HG02884 (cell line): ENCODE measurements at regions not wholly inside any gene's neighbourhood (a gene's known extent, or its start where the extent isn't known, plus 50 kb on each side); places are given as distances from the start of the nearest gene placed in this dataset.

Source experiments
- ATAC-seq: cut with Tn5 transposase; IDR thresholded peaks from one replicate; pipeline ENCODE4 v1.9.1; 2021; ENCODE audit warnings: mild to moderate bottlenecking, moderate library complexity; ENCODE audit not compliant: unreplicated experiment

DNA sequence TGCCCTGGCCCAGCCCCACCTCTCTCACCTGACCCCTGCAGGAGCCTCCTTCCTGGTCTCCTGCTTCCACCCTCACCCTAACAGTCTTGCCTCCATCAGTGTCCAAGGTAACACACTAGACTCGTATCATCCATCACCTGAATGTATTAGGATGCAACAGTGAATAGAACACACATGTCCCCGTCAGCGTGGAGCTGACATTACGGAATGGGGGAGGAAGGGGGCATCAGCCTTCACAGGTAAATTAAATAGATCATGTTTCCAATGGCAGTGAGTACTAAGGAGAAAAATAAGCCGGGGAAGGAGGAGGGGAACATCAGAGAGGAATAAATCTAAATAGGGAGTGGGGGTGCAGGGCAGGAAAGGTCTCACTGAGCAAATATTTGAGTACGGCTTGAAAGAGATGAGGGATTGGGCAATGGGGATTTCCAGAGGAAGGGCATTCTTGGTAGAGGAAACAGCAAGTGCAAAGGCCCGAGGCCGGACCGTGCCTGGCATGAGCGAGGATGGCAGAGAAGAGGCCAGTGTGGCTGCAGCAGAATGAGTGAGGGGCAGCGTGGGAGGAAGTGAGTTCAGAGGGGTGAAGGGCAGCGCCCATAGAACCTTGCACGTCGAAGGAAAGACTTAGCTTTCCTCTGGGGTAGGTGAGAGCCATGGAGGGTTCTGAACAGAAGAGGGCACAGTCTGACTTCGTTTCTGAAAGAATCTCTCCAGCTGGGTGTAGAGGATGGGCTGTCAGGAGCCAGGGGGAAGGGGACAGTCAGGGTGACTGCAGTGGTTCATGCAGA is 110.1 kb upstream of the PTPN1 start:
- no peak for ATAC-seq

DNA sequence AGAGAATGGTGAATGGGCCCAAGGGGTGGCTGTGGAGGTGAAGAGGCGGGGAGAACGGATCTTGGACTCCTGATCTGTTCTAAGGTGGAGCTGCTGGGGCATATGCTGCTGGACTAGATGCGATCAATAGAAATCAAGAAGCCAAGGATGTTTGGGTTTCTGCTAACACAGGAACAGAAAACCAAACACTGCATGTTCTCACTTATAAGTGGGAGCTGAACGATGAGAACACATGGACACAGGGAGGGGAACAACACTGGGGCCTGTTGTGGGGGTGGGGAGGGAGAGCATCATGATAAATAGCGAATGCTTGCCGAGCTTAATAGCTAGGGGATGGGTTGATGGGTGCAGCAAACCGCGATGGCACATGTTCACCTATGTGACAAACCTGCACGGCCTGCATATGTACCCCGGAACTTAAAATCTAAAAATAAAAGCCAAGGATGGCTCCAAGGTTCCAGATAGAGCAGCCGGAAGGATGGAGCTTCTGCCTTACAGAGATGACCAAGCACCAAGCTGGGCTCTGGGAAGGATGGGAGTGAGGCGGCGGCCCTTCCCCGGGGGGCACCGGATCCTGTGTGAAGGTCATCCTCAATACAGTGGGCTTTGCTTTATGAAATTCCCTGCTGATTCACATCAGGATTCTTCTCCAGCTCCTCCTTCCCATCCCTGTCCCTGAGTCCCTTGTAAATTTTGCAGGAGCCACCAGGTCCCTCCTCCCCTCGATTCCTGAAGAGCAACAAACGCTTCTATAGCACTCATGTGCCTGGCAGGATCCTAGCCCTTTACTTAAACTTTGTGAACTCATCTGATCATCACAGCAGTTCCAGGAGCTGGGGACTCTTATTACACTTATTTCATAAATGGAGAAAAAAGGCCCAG is 109.2 kb upstream of the PTPN1 start:
- ATAC-seq = no peak

DNA sequence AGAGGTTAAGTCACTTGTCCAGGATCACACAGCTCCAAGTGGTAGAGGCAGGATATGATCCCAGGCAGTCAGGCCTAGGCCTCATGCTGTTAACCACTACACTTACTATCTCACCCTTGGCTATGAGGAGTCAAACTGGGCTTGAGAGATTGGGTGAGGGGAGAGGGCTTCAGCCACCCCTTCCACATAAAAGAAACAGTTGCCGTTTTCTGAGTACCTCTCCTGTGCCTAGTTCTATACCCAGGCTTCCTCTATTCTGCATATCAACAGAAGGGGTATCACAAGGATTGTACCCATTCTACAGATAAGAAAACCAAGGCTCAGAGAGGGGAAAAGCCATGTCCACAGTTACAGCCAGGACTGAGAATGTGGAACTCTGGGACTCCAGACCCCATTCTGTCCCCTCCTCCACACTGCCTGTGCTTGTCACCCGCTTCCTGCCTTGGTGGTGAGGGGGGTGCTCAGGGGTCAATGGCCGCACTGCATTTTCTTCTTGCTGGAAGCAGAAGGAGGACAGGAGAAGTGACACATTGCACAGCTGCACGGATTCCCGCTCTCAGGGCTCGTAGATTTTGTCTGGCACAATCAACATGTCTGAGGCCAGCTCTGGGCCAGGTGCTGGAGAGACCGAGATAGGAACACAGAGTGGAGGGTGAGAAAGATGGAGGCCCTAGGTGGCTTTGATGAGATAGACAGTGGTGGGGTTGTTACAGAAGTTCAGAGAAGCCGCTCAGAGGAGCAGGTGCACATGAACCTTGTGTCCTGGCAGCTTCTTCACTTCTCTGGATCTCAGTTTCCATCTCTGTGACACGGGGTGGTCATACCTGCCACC is 108.4 kb upstream of the PTPN1 start:
- no peak for ATAC-seq

DNA sequence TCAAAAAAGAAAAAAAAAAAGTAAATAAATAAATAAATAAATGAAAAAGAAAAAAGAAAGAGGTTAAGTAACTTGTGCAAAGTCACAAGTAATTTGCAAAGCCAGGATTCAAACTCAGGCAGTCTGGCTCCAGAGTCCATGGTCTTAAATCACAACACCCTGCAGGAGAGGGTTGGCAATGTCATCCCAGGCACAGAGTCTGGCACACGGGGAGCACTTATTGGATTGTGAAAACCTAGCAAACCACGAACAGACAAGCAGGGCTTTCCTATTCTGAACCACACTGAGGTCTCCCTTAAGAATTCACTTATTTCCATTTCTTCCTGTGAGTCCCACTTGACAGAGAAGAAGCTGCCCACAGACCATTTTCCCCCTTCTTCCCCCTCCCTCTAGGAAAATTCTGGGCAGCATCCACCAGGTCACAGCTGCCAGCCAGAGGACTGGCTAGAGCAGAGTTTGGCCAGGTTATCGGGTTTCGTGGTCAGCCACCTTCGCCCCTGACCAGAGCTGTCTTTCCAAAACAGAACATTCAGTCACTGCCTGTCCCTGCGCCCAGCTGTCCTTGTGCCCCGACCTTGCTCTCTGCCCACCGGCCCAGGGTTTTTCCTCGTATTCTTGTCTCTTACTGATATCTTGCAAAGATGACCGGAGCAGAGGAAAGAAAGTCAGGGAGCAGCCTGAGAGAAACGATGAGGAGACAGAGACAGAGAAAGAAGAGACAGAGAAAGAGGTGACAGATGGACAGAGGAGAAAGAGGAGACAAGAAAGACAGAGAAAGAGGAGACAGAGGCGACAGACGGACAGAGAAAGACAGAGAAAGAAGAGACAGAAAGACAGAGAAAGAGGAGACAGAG is 106.4 kb upstream of the PTPN1 start:
- ATAC-seq = no peak

DNA sequence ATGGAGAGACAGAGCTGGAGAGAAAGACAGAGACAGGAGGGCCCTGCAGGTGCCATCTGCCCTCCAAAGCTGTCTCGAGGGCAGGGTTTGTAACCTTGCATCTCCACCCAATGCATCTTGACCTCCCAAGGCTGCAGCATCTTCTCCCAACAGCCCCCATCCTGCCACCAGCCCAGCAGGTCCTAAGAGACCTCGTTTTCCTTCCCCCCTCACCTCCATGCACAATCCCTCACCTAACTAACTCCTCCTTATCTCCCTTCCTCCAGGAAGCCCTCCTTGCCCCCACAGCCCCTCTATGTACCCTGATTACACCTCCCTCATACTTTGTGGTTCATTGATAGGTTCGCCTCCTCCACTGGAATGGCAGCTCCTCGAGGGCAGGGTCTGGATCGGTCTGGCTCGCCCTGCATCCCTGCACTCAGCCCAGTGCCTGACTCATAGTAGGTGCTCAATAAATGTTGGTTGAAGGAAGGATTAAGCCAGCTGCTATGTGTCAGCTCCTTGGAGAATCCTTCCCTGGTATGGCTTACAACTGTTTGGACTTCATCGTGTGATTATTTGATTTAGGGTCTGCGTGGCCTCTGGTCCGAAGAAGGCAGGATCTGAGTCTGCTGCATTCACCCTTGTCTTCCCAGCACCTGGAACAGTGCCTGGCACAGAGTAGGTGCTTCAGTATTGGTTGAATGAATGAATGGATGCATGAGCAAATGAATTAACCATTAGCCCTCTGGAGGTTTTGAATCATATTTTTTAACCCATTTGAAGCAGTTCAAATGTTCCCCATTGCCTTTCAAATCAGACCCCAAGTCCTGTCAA is 105.6 kb upstream of the PTPN1 start:
- no peak for ATAC-seq

DNA sequence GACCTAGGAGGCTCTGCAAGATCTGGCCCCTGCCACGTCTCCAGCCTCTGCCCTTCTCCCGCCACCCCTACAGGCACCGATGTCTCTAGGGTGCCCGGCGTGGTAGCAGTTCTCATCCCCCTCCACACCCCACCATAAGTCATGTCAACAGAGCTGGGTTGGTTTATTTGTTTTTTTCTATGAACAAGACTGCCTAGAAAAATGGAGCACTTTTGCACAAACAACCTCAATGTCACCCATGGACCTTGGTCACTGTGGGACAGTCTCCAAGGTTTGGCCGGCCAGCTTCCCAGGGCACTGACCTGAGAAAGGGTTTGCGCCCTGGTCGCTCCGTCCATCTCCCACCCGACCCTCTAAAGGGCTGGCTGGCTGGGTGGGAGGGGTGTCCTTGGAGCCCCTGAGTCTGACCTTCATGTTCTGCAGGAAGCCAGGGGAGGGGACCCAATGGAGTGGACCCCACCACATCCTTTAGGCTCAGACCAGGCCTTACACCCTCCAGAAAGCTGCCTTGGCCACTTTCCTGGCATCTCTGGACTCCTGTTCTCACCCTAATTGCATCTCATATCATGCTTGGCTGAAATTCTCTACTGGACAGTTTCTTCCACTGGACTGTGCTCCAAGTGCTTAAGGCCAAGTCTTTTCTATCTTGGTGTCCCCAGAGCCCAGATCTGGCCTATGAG is 104.8 kb upstream of the PTPN1 start:
- no peak for ATAC-seq

DNA sequence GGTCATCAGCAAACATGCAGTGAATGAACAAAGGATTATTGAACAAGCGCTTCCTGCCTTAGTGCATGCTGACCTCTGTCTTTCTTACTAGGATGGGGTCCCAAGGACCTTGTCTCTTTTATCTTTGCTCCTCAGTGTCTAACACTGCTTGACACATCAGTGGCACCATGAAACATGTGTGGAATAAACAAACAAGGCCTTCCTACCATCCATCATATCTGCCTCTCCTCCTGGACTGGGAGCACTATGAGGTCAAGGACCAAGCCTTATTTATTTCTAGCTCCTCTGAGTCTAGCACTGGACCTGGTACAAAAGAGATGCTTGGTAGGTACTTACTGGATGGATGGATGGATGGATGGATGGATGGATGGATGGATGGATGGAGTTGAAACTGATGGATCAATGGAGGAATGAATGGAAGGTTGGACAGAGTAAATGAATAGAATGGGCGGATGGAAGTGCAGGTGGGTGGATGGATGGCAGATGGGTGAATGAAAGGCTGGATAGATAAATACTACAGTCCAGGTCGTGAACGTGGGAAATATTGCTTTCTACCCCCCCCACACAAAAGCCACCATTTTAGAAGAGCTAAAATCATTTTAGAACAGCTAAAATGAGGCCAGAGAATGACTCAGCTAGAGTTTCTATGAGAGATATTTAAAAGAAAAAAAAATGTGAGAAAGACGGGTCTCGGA is 104.1 kb upstream of the PTPN1 start:
- ATAC-seq = no peak

DNA sequence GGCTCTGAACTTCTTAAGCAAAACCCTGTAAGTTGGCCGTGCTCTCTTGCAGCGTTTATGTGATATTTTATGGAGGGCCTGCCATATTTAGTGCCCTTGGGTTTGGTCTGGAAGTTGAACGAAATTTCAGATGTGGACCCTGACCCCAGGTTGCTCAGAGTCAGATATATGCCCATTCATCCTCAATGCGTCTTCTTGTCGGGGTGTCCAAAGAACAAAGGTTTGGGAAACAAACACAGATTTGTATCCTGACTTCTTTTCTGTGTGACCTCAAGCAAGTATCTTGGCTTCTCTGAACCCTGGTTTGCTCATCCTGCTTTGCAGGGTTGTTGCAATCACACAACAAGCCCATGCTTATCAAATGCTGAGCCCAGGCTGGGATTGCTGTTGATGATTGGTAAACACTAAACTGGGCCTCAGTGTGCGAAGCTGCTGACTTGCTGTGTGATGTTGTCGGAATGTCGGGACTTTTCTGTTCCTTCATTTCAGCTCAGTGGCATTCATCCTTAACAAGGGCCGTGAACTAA is 103.5 kb upstream of the PTPN1 start:
- ATAC-seq = no peak

DNA sequence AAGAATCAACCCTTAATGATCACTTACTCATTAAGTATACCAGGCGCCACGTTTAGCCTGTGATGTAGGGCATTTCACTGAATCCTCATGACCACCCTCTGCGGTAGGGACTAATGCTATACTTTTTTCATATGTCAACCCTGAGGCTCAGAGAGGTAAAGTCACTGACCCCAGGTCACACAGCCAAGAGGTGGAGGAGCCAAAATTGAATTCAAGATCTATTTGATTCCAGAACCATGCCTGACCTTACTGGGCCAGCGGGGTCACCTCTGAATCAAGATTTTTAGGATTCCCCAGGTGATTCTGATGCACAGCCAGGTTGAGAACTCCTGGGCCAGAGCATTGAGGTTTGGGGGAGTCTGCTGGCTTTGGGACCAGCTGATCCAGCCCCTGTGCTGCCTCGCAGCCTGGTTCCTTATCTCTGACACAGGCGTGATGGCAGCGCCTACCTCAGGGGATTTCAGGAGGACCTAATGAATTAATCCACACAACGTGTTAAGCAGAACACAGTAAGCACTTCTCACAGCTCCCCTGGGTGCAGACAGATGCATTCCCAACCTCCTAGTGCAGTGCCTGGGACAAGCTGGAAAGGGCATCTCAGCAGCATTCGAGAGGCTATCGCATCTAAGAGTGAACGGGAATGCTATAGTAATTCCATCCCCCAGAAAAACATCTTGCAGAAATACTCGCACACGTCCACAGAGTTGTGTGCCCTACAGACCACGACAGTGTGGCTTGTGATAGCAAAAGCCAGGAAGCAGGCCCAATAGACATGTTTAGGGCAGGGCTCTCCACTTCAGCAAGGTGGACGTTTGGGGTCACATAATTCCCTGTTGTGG is 101.4 kb upstream of the PTPN1 start:
- no peak for ATAC-seq

DNA sequence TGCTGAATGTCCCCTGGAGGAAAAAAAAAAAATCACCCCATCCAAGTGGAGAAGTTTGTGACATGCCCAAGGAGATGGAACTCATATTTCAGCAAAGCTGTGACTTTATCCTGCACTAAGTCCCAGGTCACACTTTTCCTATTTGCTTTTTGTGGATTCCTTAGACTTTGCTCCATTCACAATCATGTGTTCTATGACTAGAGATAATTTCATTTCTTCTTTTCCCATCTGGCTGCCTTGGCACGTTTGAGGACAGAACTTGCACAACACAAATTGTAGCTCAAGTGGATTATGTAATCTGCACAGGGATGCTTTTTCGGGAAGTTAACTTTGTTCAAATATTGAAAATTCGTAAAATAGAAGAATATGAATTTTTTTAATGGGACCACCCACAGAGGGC is 100.7 kb upstream of the PTPN1 start:
- no peak for ATAC-seq

DNA sequence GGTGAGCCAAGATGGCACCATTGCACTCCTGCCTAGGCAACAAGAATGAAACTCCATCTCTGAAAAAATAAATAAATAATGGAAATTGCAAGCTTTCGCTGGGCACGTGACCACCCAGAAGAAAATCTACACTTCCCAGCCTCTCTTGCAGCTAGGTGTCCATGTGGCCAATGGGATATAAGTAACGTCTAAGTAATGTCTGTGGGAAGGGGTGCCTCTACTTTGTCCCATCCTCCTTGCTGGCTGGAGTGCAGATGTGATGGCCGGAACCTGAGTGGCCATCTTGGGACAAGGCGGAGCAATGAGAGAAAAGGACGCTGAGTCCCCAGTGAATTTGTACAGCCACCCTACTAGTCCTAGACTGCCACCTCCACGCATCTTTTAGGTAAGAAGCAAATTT is 99.8 kb upstream of the PTPN1 start:
- no peak for ATAC-seq

DNA sequence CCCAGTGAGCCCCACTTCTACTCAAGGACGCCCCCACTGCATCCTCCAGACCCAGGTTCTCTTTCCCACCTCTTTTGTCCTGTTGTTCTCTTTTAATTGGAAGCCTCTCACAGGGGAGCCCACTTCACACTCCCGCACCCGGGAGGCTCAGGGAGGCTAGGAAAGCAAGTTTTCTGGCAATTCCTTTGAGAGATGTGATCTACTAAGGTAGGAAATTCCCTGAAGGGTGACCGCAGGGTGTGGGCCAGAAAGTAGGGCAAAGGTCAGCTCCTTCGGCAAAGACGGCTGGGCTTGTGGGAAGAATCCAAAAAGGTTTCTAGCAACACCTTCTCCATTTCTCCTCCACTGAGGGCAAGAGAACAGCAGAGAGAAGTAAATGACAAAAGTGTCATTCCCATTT is 98.1 kb upstream of the PTPN1 start:
- no peak for ATAC-seq

DNA sequence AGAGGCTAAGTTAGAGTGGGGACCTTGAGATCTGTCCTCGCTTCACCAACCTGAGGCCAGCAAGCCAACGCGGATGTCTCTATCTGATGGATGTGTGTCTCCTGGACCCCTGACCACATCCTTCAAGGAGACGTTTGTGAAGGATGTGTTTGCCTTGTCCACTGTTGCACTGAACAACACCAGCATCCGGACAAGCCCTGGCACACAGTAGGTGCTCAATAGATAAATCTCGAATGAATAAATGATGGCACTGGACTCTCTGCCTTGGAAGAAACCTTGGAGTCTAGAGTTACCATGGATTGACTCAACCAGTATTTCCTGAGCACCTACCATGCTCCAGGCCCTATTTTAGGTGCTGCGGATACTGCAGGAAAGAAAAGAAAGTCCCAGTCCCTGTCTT is 97.7 kb upstream of the PTPN1 start:
- ATAC-seq = no peak

DNA sequence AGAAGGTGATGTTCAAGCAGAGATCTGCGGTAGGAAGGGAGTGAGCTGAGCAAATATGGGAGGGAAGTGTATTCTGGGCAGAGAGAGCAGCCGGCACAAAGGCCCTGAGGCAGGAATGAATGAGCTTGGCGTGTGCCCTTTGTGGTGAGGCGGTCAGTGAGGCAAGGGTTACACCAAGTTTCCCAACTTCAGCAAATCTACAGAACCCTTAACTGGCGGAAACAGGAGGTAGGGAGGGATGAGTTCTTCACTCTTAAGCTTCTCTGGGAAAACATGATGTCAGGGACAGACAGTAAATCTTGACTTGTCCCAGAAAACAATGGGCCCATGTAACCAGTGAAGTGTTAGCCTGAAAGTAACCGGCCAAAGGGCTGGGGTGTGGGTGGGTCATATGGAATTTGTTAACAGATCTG is 97.1 kb upstream of the PTPN1 start:
- ATAC-seq = no peak

DNA sequence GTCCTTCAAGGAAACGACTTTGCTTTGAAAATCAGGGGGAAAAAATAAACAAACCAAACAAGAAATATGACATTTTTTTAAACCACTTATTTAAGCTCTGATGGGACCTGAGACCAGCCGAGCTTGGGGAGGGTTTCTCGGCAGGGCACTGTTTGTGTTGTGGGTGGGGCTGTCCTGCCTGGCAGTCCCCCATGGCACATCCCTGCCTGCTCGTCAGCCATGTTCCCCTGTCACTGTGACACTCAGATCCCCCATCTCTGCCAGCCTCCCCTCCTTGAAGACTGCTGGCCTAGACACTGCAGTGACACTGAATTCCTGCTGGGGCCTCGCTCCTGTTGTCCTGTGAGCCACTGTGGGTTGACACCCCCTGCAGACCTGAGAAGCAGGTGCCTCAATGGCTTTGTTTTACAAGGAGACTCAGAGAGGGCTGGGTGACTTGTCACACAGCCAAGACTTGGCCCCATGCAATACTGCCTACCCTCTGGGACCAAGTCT is 95.1 kb upstream of the PTPN1 start:
- ATAC-seq = no peak

DNA sequence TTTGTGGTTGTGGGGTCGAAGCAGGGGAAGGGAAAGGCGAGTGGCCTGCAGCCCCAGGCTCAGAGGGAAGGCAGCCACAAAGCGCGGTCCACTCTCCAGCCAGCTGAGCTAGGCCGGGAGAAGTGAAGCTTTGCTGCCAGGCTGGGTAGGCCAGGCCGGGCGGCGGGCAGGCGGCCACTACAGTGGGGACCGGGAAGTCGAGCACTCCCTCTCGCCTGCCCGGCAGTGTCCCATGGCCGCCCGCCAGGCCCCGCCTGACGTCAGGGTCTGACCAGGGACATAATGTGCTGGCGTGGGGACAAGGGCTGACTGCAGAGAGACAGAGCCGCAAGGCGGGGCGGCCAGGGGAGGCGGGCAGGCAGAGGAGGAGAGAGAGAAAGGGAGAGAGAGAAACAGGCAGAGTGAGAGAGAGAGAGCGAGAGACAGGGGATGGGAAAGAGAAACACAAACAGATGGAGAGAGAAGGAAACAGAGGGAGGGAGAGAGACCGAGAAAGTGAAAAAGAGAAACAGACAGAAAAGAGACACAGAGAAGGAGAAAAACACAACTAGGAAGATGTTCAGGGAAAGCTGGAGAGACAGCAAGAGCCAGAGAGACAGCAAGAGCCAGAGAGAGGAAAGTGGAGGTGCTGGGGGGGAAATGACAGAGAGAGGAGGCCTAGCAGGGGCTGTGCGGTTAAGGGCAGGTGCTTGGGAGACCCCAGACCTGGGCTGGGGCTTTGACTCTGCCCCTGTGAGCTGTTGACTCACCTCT is 94.5 kb upstream of the PTPN1 start:
- no peak for ATAC-seq
